GM12873 (cell line): ENCODE measurements at regions not wholly inside any gene's neighbourhood (a gene's known extent, or its start where the extent isn't known, plus 50 kb on each side); places are given as distances from the start of the nearest gene placed in this dataset.

ENCODE experiments used
- CTCF ChIP-seq: IDR thresholded peaks from 2 replicates; pipeline ENCODE4 v1.5.1; 2012; ENCODE audit warnings: low read depth, mild to moderate bottlenecking, moderate library complexity, low read length, control low read depth; ENCODE audit not compliant: insufficient read depth; ENCODE audit errors: missing control alignments

- TF ChIP-seq CTCF: no peak
Observed at GRCh38 chr14:49955024-49955423, 62.1 kb downstream of the ARF6 start.

- no peak for TF ChIP-seq CTCF
Observed at GRCh38 chr14:49957089-49957852, 64.4 kb downstream of the ARF6 start.

GRCh38 chr14:49959822-49960408, 67.0 kb downstream of the ARF6 start:
- TF ChIP-seq CTCF: no peak

- TF ChIP-seq CTCF: no peak
Observed at GRCh38 chr14:49960453-49960852, 67.6 kb downstream of the ARF6 start.

GRCh38 chr14:49961270-49962222, 68.7 kb downstream of the ARF6 start:
- TF ChIP-seq CTCF: no peak

GRCh38 chr14:49962621-49963020, 69.7 kb downstream of the ARF6 start:
- TF ChIP-seq CTCF: no peak

- TF ChIP-seq CTCF: no peak
Observed at GRCh38 chr14:49966304-49966809, 73.5 kb downstream of the ARF6 start.
